Tibial nerve (tissue), 4 donors: ENCODE measurements at regions not wholly inside any gene's neighbourhood (a gene's known extent, or its start where the extent isn't known, plus 50 kb on each side); places are given as distances from the start of the nearest gene placed in this dataset.

Experiments
- DNase-seq, 2 donors: peaks; one replicate each; pipeline ENCODE4 v3.0.0-alpha.2; 2019; ENCODE audit warnings: low spot score in 2 of 2
- H3K27ac ChIP-seq, 4 donors: fragments of 200-600 bp; sonication (generic) in 3 of 4; one replicate each; pipeline ENCODE4 v1.5.1; 2017 to 2019; ENCODE audit warnings: mild to moderate bottlenecking in 1 of 4
- H3K27me3 ChIP-seq, 2 donors: fragments of 200-600 bp; sonication (generic) in 1 of 2; one replicate each; pipeline versions ENCODE4 v1.5.1 to v1.6.0; 2017 to 2019
- H3K36me3 ChIP-seq, 3 donors: fragments of 200-600 bp; sonication (generic); one replicate each; pipeline ENCODE4 v1.5.1; 2018 to 2019
- H3K4me1 ChIP-seq, 4 donors: fragments of 200-600 bp; sonication (generic) in 3 of 4; one replicate each; pipeline ENCODE4 v1.5.1; 2017 to 2019
- H3K4me3 ChIP-seq, 4 donors: fragments of 200-600 bp; sonication (generic) in 3 of 4; one replicate each; pipeline ENCODE4 v1.5.1; 2017 to 2019; ENCODE audit warnings: mild to moderate bottlenecking in 1 of 4, moderate library complexity in 1 of 4
- H3K9me3 ChIP-seq, 4 donors: fragments of 200-600 bp; sonication (generic) in 3 of 4; one replicate each; pipeline ENCODE4 v1.5.1; 2017 to 2019
- EP300 ChIP-seq, 2 donors: sonication (generic); formaldehyde crosslinking; IDR thresholded peaks; one replicate each; pipeline ENCODE4 v1.6.1; 2017; ENCODE audit warnings: antibody characterized with exemption in 2 of 2, mild to moderate bottlenecking in 1 of 2
- POLR2A ChIP-seq, 2 donors: fragments of 450-650 bp; IDR thresholded peaks; one replicate each; pipeline ENCODE4 v1.6.1; 2017; ENCODE audit warnings: antibody characterized with exemption in 2 of 2, mild to moderate bottlenecking in 2 of 2, moderate library complexity in 2 of 2
- WGBS, 2 donors: methylation state at CpG; one replicate each; pipeline ENCODE4 v1.1.5; 2018; 5-methylcytosine and 5-hydroxymethylcytosine counted together
- TF ChIP-seq, protein P1 (sequence below), 5 experiments: fragments of 200-600 bp in 3 of 5; fragments of 450-650 bp in 2 of 5; sonication (generic) in 3 of 5; IDR thresholded peaks; one replicate each; pipeline ENCODE4 v1.5.1; 2016 to 2019; ENCODE audit warnings: antibody characterized with exemption in 5 of 5, mild to moderate bottlenecking in 3 of 5, moderate library complexity in 2 of 5

DNA sequence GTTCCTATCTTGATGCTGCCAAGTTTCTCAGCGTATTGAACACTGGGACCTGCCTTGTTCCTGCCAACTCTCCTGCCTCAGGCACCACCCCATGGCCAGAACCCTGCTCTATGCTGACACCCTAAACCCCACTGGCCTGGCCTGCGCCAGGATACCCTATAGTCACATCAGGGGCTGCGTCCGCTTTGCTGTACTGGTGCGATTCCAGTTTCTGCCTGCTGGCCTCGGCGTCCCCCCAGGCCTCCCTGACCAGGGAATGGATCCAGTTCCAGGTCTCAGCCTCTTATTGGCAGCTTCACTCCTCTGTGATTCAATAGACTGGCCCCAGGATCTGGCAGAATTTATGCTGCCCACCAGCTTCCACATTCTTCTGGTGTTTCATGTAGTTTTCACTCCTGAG, 55.0 kb downstream of the GPR6 start:
- Histone ChIP-seq H3K4me1 (no peaks in the 10 kb centered on the region), H3K36me3 (no peaks in the 10 kb centered on the region), H3K27me3 (no peaks in the 10 kb centered on the region), H3K9me3 (no peaks in the 10 kb centered on the region), H3K4me3 (no peak overlapping the region), H3K27ac (no peak overlapping the region)
- no peak for TF ChIP-seq POLR2A (IDR thresholded peaks at IDR 0.05)
- TF ChIP-seq, protein P1, sequence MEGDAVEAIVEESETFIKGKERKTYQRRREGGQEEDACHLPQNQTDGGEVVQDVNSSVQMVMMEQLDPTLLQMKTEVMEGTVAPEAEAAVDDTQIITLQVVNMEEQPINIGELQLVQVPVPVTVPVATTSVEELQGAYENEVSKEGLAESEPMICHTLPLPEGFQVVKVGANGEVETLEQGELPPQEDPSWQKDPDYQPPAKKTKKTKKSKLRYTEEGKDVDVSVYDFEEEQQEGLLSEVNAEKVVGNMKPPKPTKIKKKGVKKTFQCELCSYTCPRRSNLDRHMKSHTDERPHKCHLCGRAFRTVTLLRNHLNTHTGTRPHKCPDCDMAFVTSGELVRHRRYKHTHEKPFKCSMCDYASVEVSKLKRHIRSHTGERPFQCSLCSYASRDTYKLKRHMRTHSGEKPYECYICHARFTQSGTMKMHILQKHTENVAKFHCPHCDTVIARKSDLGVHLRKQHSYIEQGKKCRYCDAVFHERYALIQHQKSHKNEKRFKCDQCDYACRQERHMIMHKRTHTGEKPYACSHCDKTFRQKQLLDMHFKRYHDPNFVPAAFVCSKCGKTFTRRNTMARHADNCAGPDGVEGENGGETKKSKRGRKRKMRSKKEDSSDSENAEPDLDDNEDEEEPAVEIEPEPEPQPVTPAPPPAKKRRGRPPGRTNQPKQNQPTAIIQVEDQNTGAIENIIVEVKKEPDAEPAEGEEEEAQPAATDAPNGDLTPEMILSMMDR (IDR thresholded peaks at IDR 0.05), result no peak
- no peak for TF ChIP-seq EP300 (IDR thresholded peaks at IDR 0.05)
- no peak for DNase-seq
- WGBS, 2 donors, result 89 to 96% methylated on average over 7 of the region's 7 CpGs

DNA sequence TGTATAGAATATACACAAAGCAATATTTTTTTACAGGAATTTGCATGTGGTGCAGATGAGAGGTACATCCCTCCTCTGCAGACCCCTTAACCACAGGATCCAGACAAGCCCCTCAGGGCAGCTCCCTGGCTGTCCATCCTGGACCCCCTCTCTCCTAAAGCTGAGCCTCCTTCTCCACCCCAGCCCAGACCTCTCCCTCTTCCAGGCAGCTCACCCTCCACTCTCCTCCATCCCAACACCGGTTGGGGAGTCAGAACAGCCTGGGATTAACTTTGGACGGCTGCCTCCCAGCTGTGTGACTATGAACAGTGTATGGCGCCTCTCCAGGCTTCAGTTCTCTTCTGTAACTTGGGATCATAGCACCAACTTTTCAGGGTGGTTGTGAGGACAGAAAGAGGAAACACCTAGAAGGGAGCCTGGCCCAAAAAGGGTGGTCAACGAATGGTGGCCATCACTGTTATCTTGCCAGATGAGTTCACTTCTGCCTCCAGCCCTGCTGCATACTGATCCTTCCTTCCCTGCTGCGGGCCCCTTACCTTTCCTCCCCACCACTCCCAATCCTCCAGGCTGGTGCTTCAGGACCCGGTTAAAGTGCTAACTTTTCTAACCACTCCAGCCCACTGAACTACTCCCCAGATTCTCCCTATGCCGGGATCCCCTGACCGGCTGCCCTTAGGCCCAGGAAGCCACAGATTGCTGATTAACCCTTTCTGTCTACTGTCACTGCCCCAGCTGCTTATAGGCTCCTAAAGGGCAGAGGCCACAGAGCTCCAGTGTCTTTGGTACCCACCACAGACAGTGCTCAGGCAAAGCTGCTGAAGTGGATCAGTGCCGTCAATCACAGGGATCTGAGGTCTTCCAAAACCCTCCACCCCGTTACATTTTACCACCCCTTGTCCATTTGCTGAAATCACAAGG, 55.9 kb downstream of the GPR6 start:
- no peak for TF ChIP-seq EP300 (IDR thresholded peaks at IDR 0.05)
- no peak for TF ChIP-seq POLR2A (IDR thresholded peaks at IDR 0.05)
- TF ChIP-seq, protein P1 (IDR thresholded peaks at IDR 0.05), result no peak
- DNase-seq, result no peak
- H3K36me3 ChIP-seq, result no peaks in the 10 kb centered on the region
- no peak overlapping the region for H3K27ac ChIP-seq
- no peaks in the 10 kb centered on the region for H3K9me3 ChIP-seq
- no peak overlapping the region for H3K4me3 ChIP-seq
- H3K27me3 ChIP-seq, result no peaks in the 10 kb centered on the region
- no peaks in the 10 kb centered on the region for H3K4me1 ChIP-seq
- 64 to 68% methylated on average over 10 of the region's 10 CpGs for WGBS, 2 donors

GRCh38 chr6:110034667-110035036, 56.5 kb downstream of the GPR6 start:
- 61 to 68% methylated on average over 8 of the region's 8 CpGs for WGBS, 2 donors

GRCh38 chr6:110035321-110035720, 57.2 kb downstream of the GPR6 start:
- Histone ChIP-seq H3K4me3 (no peak overlapping the region), H3K27me3 (no peaks in the 10 kb centered on the region), H3K4me1 (peaks cover 0 to 10% (median 0%) of the 10 kb centered on the region in 4 donors), H3K9me3 (no peaks in the 10 kb centered on the region), H3K27ac (no peak overlapping the region), H3K36me3 (no peaks in the 10 kb centered on the region)
- DNase-seq, result no peak
- 90 to 94% methylated on average over 5 of the region's 5 CpGs for WGBS, 2 donors
- TF ChIP-seq POLR2A (IDR thresholded peaks at IDR 0.05) (no peak), EP300 (IDR thresholded peaks at IDR 0.05) (no peak)
- TF ChIP-seq, protein P1 (IDR thresholded peaks at IDR 0.05), result no peak

More at GRCh38 chr6:110034667-110035036, 56.5 kb downstream of the GPR6 start:
- no peaks in the 10 kb centered on the region for H3K9me3 ChIP-seq
- H3K27me3 ChIP-seq, result no peaks in the 10 kb centered on the region
- H3K4me3 ChIP-seq, result no peak overlapping the region
- H3K27ac ChIP-seq, result no peak overlapping the region
- H3K36me3 ChIP-seq, result no peaks in the 10 kb centered on the region
- TF ChIP-seq, protein P1 (IDR thresholded peaks at IDR 0.05), result no peak
- no peak for TF ChIP-seq EP300 (IDR thresholded peaks at IDR 0.05)
- no peak for TF ChIP-seq POLR2A (IDR thresholded peaks at IDR 0.05)
- H3K4me1 ChIP-seq, result peaks cover 0 to 4% (median 0%) of the 10 kb centered on the region in 4 donors
- DNase-seq, result no peak
